Lower leg skin (tissue), 4 donors: ENCODE measurements at regions not wholly inside any gene's neighbourhood (a gene's known extent, or its start where the extent isn't known, plus 50 kb on each side); places are given as distances from the start of the nearest gene placed in this dataset.

ENCODE experiments used
- DNase-seq, 2 donors: peaks; one replicate each; pipeline ENCODE4 v3.0.0-alpha.2; 2019; ENCODE audit warnings: low spot score in 2 of 2
- H3K4me3 ChIP-seq: fragments of 200-600 bp; sonication (generic); 2 replicates; pipeline ENCODE4 v1.5.1; 2017; ENCODE audit warnings: mild to moderate bottlenecking, low read depth; ENCODE audit not compliant: poor library complexity, severe bottlenecking
- POLR2A ChIP-seq, 2 donors: fragments of 450-650 bp; IDR thresholded peaks; one replicate each; pipeline ENCODE4 v1.6.1; 2016 to 2017; ENCODE audit warnings: antibody characterized with exemption in 2 of 2, mild to moderate bottlenecking in 1 of 2, moderate library complexity in 1 of 2
- WGBS, 2 donors: methylation state at CpG; one replicate each; pipeline ENCODE4 v1.1.5; 2018; 5-methylcytosine and 5-hydroxymethylcytosine counted together
- intact Hi-C: fragments of 100-400 bp; cut with DNase I; formaldehyde crosslinking; loops from one replicate; pipeline ENCODE4 v1.15.0; 2023; ENCODE audit warnings: low total_unique reads
- TF ChIP-seq, protein P1 (sequence below), 3 donors: fragments of 450-650 bp; IDR thresholded peaks; one replicate each; pipeline ENCODE4 v1.5.1; 2016; ENCODE audit warnings: antibody characterized with exemption in 3 of 3, mild to moderate bottlenecking in 3 of 3, moderate library complexity in 2 of 3

DNA sequence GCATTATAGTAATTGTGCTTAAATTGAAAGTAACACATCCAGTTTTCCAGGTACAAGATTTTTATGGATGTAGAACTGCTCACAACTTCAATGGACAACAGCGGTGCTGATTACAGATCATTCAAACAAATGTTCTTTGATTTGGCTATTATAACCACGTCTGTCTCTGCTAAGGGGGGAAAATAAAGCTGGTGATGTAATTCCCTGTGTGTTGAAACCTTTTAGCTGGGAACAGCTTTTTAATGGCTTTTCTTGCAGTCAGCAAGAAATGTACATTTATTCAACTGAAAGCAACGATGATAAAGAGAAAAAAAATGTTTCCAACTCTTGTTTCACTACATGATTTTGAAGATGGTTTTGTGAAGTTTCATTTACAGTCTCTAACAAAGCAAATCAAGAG lies 431.9 kb upstream of the AGTR1 start:
- 46 to 49% methylated on average over 3 of the region's 3 CpGs for WGBS, 2 donors
- TF ChIP-seq, protein P1, sequence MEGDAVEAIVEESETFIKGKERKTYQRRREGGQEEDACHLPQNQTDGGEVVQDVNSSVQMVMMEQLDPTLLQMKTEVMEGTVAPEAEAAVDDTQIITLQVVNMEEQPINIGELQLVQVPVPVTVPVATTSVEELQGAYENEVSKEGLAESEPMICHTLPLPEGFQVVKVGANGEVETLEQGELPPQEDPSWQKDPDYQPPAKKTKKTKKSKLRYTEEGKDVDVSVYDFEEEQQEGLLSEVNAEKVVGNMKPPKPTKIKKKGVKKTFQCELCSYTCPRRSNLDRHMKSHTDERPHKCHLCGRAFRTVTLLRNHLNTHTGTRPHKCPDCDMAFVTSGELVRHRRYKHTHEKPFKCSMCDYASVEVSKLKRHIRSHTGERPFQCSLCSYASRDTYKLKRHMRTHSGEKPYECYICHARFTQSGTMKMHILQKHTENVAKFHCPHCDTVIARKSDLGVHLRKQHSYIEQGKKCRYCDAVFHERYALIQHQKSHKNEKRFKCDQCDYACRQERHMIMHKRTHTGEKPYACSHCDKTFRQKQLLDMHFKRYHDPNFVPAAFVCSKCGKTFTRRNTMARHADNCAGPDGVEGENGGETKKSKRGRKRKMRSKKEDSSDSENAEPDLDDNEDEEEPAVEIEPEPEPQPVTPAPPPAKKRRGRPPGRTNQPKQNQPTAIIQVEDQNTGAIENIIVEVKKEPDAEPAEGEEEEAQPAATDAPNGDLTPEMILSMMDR (IDR thresholded peaks at IDR 0.05): no peak
- no peak for TF ChIP-seq POLR2A (IDR thresholded peaks at IDR 0.05)
- H3K4me3 ChIP-seq: no peak overlapping the region
- no peak for DNase-seq
- intact Hi-C loops: no loop called here

DNA sequence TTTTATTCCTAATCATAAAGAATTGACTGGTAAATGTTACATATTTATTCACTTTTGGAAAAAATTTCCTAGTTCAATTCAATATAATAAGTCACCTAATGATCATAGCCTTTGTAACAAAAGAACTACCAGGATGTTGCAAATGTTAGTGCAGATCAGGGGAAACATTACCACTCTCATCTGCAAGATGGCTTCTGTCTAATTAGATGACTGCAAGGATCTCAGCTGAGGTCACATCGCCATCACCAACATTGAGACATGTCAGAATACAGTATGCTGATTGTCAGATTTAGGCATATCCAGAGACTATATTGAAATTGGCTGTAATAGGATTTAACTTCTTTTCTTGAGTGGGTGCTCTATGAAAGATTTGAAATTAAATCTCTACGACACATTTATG lies 431.4 kb upstream of the AGTR1 start:
- no peak overlapping the region for H3K4me3 ChIP-seq
- TF ChIP-seq, protein P1 (IDR thresholded peaks at IDR 0.05): no peak
- TF ChIP-seq POLR2A (IDR thresholded peaks at IDR 0.05): no peak
- intact Hi-C loops: no loop called here
- DNase-seq: no peak
- 91 to 95% methylated on average over 2 of the region's 2 CpGs for WGBS, 2 donors

DNA sequence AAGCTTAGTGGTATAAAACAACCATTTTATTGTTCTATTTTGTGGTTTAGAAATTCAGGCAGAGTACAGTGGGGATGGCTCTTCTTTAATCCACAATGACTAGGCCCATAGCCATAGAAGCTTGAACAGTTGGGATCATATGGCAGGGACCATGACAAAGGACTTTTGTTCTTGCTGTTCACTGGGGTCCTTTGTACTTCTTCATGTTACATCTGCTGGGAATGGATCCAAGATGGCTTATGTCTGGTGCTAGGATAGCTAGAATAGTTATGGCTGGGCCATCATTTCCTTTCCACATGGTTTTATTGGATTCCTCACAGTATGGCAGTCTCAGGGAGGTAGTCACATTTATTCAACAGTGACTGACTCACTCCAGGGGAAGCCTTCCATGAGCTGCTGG lies 427.9 kb upstream of the AGTR1 start:
- TF ChIP-seq POLR2A (IDR thresholded peaks at IDR 0.05): no peak
- TF ChIP-seq, protein P1 (IDR thresholded peaks at IDR 0.05): no peak
- no peak for DNase-seq
- intact Hi-C loops: no loop called here
- H3K4me3 ChIP-seq: no peak overlapping the region

DNA sequence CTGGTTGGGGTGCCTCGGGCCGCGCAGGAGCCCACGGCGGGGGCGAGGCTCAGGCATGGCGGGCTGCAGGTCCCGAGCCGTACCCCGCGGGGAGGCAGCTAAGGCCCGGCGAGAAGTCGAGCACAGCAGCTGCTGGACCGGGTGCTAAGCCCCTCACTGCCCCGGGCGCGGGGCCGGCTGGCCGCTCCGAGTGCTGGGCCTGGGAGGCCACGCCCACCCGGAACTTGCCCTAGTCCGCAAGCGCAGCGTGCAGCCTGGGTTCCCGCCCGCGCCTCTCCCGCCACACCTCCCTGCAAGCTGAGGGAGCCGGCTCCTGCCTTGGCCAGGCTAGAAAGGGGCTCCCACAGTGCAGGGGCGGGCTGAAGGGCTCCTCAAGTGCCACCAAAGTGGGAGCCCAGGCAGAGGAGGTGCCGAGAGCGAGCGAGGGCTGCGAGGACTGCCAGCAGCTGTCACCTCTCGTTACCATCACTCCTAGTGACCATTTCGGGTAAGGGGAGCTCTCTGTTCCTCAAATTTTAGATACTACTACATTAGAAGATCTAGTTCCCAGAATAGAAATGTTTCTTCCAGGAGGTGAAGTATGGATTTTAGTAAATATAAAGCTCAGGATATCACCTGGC lies 417.0 kb upstream of the AGTR1 start:
- TF ChIP-seq POLR2A (IDR thresholded peaks at IDR 0.05): no peak
- TF ChIP-seq, protein P1 (IDR thresholded peaks at IDR 0.05): no peak
- no peak for DNase-seq
- intact Hi-C loops: no loop called here
- no peak overlapping the region for H3K4me3 ChIP-seq
- WGBS, 2 donors: 83 to 96% methylated on average over 8 to 32 of the region's 38 CpGs

DNA sequence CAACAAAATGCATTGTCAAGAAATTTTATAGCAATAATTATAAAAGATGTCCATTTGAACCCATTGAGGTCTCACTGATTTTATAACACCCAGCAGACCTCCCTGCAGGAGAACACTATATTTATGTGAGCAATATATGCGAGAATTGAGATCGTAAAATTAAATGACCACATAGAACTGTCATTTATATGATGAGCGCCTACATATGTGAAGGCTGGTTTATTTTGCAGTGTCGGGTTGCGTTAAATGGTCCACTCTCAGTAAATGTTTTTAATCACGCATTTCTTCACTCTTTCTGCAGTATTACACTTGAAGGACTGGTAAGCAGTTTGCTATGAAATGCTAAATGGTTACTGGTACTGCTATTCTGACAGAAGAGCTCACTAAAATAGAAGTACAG lies 408.5 kb upstream of the AGTR1 start:
- DNase-seq: no peak
- TF ChIP-seq, protein P1 (IDR thresholded peaks at IDR 0.05): no peak
- TF ChIP-seq POLR2A (IDR thresholded peaks at IDR 0.05): no peak
- intact Hi-C loops: no loop called here
- WGBS, 2 donors: 88 to 90% methylated on average over 6 of the region's 6 CpGs
- H3K4me3 ChIP-seq: no peak overlapping the region

DNA sequence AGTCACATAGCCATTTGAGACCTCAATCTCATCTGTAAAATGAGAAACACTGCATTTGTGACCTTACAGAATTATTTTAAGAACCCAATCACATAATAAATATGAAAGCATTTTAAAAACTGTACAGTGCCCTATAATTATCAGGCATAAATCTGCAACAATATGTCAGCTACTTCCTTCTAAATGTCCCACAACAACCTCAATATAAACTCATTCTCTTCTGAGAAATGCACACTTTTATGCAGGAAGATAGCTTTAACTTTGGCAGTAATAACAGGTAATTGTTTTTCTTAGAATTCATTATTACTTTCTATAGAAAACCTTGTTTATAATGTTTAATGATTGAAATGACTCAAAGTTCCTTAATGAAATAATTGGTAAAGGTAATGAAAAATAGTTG lies 400.7 kb upstream of the AGTR1 start:
- intact Hi-C loops: no loop called here
- no peak overlapping the region for H3K4me3 ChIP-seq
- TF ChIP-seq POLR2A (IDR thresholded peaks at IDR 0.05): no peak
- TF ChIP-seq, protein P1 (IDR thresholded peaks at IDR 0.05): no peak
- DNase-seq: no peak
